HG03064 (cell line): ENCODE measurements at regions not wholly inside any gene's neighbourhood (a gene's known extent, or its start where the extent isn't known, plus 50 kb on each side); places are given as distances from the start of the nearest gene placed in this dataset.
"Not testable (repeated sequence)": the region's sequence is repeated elsewhere in the genome, so short reads cannot be mapped to it uniquely, and the experiment has no call there.

Source experiments
- ATAC-seq: cut with Tn5 transposase; IDR thresholded peaks from one replicate; pipeline ENCODE4 v1.9.1; 2021; ENCODE audit warnings: low read depth; ENCODE audit not compliant: unreplicated experiment

GRCh38 chr17:31686495-31686894, 172.5 kb downstream of the COPRS start:
- ATAC-seq, result no peak

- no peak for ATAC-seq
These were observed 174.1 kb downstream of the COPRS start for GRCh38 chr17:31684901-31685300.

- ATAC-seq, result no peak
These were observed 178.9 kb downstream of the COPRS start for GRCh38 chr17:31680126-31680525.

GRCh38 chr17:31679667-31680066, 179.4 kb downstream of the COPRS start:
- ATAC-seq, result no peak

GRCh38 chr17:31678431-31678830, 180.6 kb downstream of the COPRS start:
- ATAC-seq, result no peak

- ATAC-seq, result no peak
These were observed 181.4 kb downstream of the COPRS start for GRCh38 chr17:31677681-31678080.

GRCh38 chr17:31677036-31677435, 182.0 kb downstream of the COPRS start:
- no peak for ATAC-seq

- not testable (repeated sequence) for ATAC-seq
These were observed 183.7 kb downstream of the COPRS start for GRCh38 chr17:31675392-31675791.

- ATAC-seq, result no peak
These were observed 184.2 kb downstream of the COPRS start for GRCh38 chr17:31674717-31675349.

GRCh38 chr17:31674305-31674704, 184.7 kb downstream of the COPRS start:
- no peak for ATAC-seq

- ATAC-seq, result no peak
These were observed 186.0 kb downstream of the COPRS start for GRCh38 chr17:31673076-31673475.

GRCh38 chr17:31672161-31672819, 186.8 kb downstream of the COPRS start:
- ATAC-seq, result no peak

GRCh38 chr17:31663576-31663975, 195.5 kb downstream of the COPRS start:
- no peak for ATAC-seq

- no peak for ATAC-seq
These were observed 198.4 kb downstream of the COPRS start for GRCh38 chr17:31660684-31661083.

GRCh38 chr17:31657876-31658275, 201.2 kb downstream of the COPRS start:
- no peak for ATAC-seq

GRCh38 chr17:31654936-31655335, 204.1 kb downstream of the COPRS start:
- ATAC-seq, result no peak

GRCh38 chr17:31653691-31654090, 205.4 kb downstream of the COPRS start:
- ATAC-seq, result no peak

GRCh38 chr17:31650756-31651520, 208.1 kb downstream of the COPRS start:
- ATAC-seq, result no peak

GRCh38 chr17:31649302-31649701, 209.7 kb downstream of the COPRS start:
- ATAC-seq, result no peak

- ATAC-seq, result no peak
These were observed 211.4 kb downstream of the COPRS start for GRCh38 chr17:31647661-31648060.

- ATAC-seq, result no peak
These were observed 212.4 kb downstream of the COPRS start for GRCh38 chr17:31646642-31647041.

- ATAC-seq, result no peak
These were observed 213.7 kb downstream of the COPRS start for GRCh38 chr17:31645351-31645750.
